PC-3 (cell line): ENCODE measurements at regions not wholly inside any gene's neighbourhood (a gene's known extent, or its start where the extent isn't known, plus 50 kb on each side); places are given as distances from the start of the nearest gene placed in this dataset.

ENCODE experiments used
- ATAC-seq: fragments of 200-7000 bp; cut with Tn5 transposase; 2 replicates; pipeline ENCODE4 v1.9.1; 2020; ENCODE audit warnings: mild to moderate bottlenecking, moderate library complexity
- BruUV-seq: library from RNA; stranded (reverse); fragments of 400-500 nt; replicated peaks from 2 replicates; lab custom pipeline; 2021; lab: Mats Ljungman, UMichigan
- CTCF ChIA-PET: fragments of 300-600 bp; sonication (Branson Sonifier 250); formaldehyde crosslinking; loops from one replicate; lab custom pipeline; 2022; ENCODE audit warnings: antibody characterized with exemption; lab: Charles Lee
- POLR2A ChIA-PET: fragments of 300-600 bp; sonication (Branson Sonifier 250); formaldehyde crosslinking; loops from one replicate; lab custom pipeline; 2022; ENCODE audit warnings: antibody characterized with exemption; ENCODE audit not compliant: unreplicated experiment; lab: Charles Lee
- DNase-seq: peaks from one replicate; pipeline ENCODE4 v3.0.0-alpha.2; 2015
- H2AFZ ChIP-seq: fragments of 300-600 bp; sonication (generic); 2 replicates; pipeline ENCODE4 v1.6.0; 2016; ENCODE audit warnings: antibody characterized with exemption, low read length
- H3F3A ChIP-seq: fragments of 300-600 bp; sonication (generic); one replicate; pipeline ENCODE4 v1.6.0; 2017; ENCODE audit warnings: antibody characterized with exemption, low read length, control low read depth, mild to moderate bottlenecking; ENCODE audit not compliant: unreplicated experiment
- H3K27ac ChIP-seq: fragments of 300-600 bp; sonication (generic); 2 replicates; pipeline ENCODE4 v1.5.1; 2016; ENCODE audit warnings: mild to moderate bottlenecking, low read length
- H3K27me3 ChIP-seq: fragments of 300-600 bp; sonication (generic); 2 replicates; pipeline ENCODE4 v1.6.1; 2016; ENCODE audit warnings: low read length, mixed read lengths
- H3K36me3 ChIP-seq: fragments of 300-600 bp; sonication (generic); 2 replicates; pipeline ENCODE4 v1.6.1; 2016; ENCODE audit warnings: low read depth, mixed run types, low read length, mixed read lengths
- H3K4me1 ChIP-seq: fragments of 300-600 bp; sonication (generic); 2 replicates; pipeline ENCODE4 v1.5.1; 2016; ENCODE audit warnings: low read length; ENCODE audit not compliant: insufficient read depth
- H3K4me2 ChIP-seq: fragments of 300-600 bp; sonication (generic); 2 replicates; pipeline ENCODE4 v1.6.0; 2016; ENCODE audit warnings: low read length
- H3K4me3 ChIP-seq: fragments of 300-600 bp; sonication (generic); 2 replicates; pipeline ENCODE4 v1.5.1; 2016; ENCODE audit warnings: mild to moderate bottlenecking, low read length, mixed read lengths
- H3K79me2 ChIP-seq: fragments of 300-600 bp; sonication (generic); 2 replicates; pipeline ENCODE4 v1.6.1; 2017; ENCODE audit warnings: low read length, mixed read lengths
- H3K9ac ChIP-seq: fragments of 300-600 bp; sonication (generic); 2 replicates; pipeline ENCODE4 v1.6.0; 2016; ENCODE audit warnings: mild to moderate bottlenecking, low read length
- H3K9me2 ChIP-seq: fragments of 300-600 bp; sonication (generic); replicated peaks from 2 replicates; pipeline ENCODE4 v1.6.1; 2016; ENCODE audit warnings: mixed run types, low read length, mixed read lengths
- H3K9me3 ChIP-seq: fragments of 300-600 bp; sonication (generic); 2 replicates; pipeline ENCODE4 v1.6.1; 2016; ENCODE audit warnings: low read length, mixed read lengths
- H4K20me1 ChIP-seq: fragments of 300-600 bp; sonication (generic); 2 replicates; pipeline ENCODE4 v1.6.1; 2016; ENCODE audit warnings: low read length, mixed read lengths
- CTCF ChIP-seq: fragments of 300-600 bp; sonication (generic); conservative IDR thresholded peaks from 2 replicates; pipeline ENCODE4 v1.5.1; 2017; ENCODE audit warnings: antibody characterized with exemption, low read depth, mild to moderate bottlenecking, low read length
- EZH2 ChIP-seq: fragments of 300-600 bp; sonication (generic); IDR thresholded peaks from one replicate; pipeline ENCODE4 v1.6.1; 2017; ENCODE audit warnings: antibody characterized with exemption, mild to moderate bottlenecking, low read length; ENCODE audit not compliant: unreplicated experiment
- EZH2phosphoT487 ChIP-seq: fragments of 300-600 bp; sonication (generic); IDR thresholded peaks from 2 replicates; pipeline ENCODE4 v1.6.1; 2018; ENCODE audit warnings: mild to moderate bottlenecking, antibody characterized with exemption, low read length, borderline replicate concordance
- intact Hi-C: fragments of 100-400 bp; cut with micrococcal nuclease; formaldehyde crosslinking; loops from 2 replicates; pipeline ENCODE4 v1.9.0; 2023

- H2AFZ ChIP-seq: no peak overlapping the region
- H3K9me3 ChIP-seq: no peaks in the 10 kb centered on the region
- no peaks in the 10 kb centered on the region for H3F3A ChIP-seq
- no peaks in the 10 kb centered on the region for H3K4me1 ChIP-seq
- H4K20me1 ChIP-seq: no peaks in the 10 kb centered on the region
- ATAC-seq: no peak
- no peak overlapping the region for H3K4me3 ChIP-seq
- ChIA-PET POLR2A (no interaction called here), CTCF (no interaction called here)
- H3K36me3 ChIP-seq: no peaks in the 10 kb centered on the region
- intact Hi-C loops: no loop called here
- no peaks in the 10 kb centered on the region for H3K9me2 ChIP-seq
- no peak for DNase-seq
- no peaks in the 10 kb centered on the region for H3K27me3 ChIP-seq
- no peak for TF ChIP-seq EZH2phosphoT487
- TF ChIP-seq EZH2: no peak
- no peak for TF ChIP-seq CTCF
- H3K79me2 ChIP-seq: no peaks in the 10 kb centered on the region
- H3K4me2 ChIP-seq: no peak overlapping the region
- BruUV-seq: no TSS peak
- H3K27ac ChIP-seq: no peak overlapping the region
- no peak overlapping the region for H3K9ac ChIP-seq
Measured at GRCh38 chr12:34300376-34301250, 278.3 kb downstream of the ALG10 start.

GRCh38 chr12:34301251-34302130 lies 279.2 kb downstream of the ALG10 start:
- Histone ChIP-seq H2AFZ (no peak overlapping the region), H3K9me2 (no peaks in the 10 kb centered on the region), H3K27ac (no peak overlapping the region), H3K4me3 (no peak overlapping the region), H3K4me2 (no peak overlapping the region), H3K27me3 (no peaks in the 10 kb centered on the region), H3K9ac (no peak overlapping the region), H3K9me3 (no peaks in the 10 kb centered on the region), H3F3A (no peaks in the 10 kb centered on the region), H4K20me1 (no peaks in the 10 kb centered on the region), H3K4me1 (no peaks in the 10 kb centered on the region), H3K79me2 (no peaks in the 10 kb centered on the region), H3K36me3 (no peaks in the 10 kb centered on the region)
- ATAC-seq (no peak), DNase-seq (no peak)
- no TSS peak for BruUV-seq
- POLR2A ChIA-PET: no interaction called here
- intact Hi-C loops: no loop called here
- TF ChIP-seq EZH2phosphoT487 (no peak), CTCF (no peak), EZH2 (no peak)
- CTCF ChIA-PET: no interaction called here
